ENCODE measurements at regions not wholly inside any gene's neighbourhood (a gene's known extent, or its start where the extent isn't known, plus 50 kb on each side); places are given as distances from the start of the nearest gene placed in this dataset.

GRCh38 chr4:45701621-45702020 lies 422.2 kb downstream of the GABRG1 start:
- no peaks in the 10 kb centered on the region for H3K27me3 Mint-ChIP-seq (ENCODE audit: unreplicated experiment)
- no peak for DNase-seq (ENCODE audit: extremely low spot score, unreplicated experiment)
- H3K27ac Mint-ChIP-seq (ENCODE audit: unreplicated experiment), result no peak overlapping the region
- H3K4me3 Mint-ChIP-seq (ENCODE audit: unreplicated experiment), result no peak overlapping the region
- no peak for TF ChIP-seq CTCF (IDR thresholded peaks at IDR 0.05)
- H3K9me3 Mint-ChIP-seq (ENCODE audit: unreplicated experiment), result peaks cover 10% of the 10 kb centered on the region
- H3K4me1 Mint-ChIP-seq (ENCODE audit: unreplicated experiment), result no peaks in the 10 kb centered on the region
- no peaks in the 10 kb centered on the region for H3K36me3 Mint-ChIP-seq (ENCODE audit: unreplicated experiment)

GRCh38 chr4:45693746-45694145 lies 430.1 kb downstream of the GABRG1 start:
- peaks cover 33% of the 10 kb centered on the region for H3K9me3 Mint-ChIP-seq (ENCODE audit: unreplicated experiment)
- no peaks in the 10 kb centered on the region for H3K4me1 Mint-ChIP-seq (ENCODE audit: unreplicated experiment)
- no peak overlapping the region for H3K4me3 Mint-ChIP-seq (ENCODE audit: unreplicated experiment)
- DNase-seq (ENCODE audit: extremely low spot score, unreplicated experiment), result no peak
- H3K27ac Mint-ChIP-seq (ENCODE audit: unreplicated experiment), result no peak overlapping the region
- H3K27me3 Mint-ChIP-seq (ENCODE audit: unreplicated experiment), result no peaks in the 10 kb centered on the region
- no peaks in the 10 kb centered on the region for H3K36me3 Mint-ChIP-seq (ENCODE audit: unreplicated experiment)
- no peak for TF ChIP-seq CTCF (IDR thresholded peaks at IDR 0.05)

GRCh38 chr4:45692131-45692735 lies 431.6 kb downstream of the GABRG1 start:
- Mint-ChIP-seq H3K4me3 (ENCODE audit: unreplicated experiment) (no peak overlapping the region), H3K9me3 (ENCODE audit: unreplicated experiment) (peaks cover 33% of the 10 kb centered on the region), H3K36me3 (ENCODE audit: unreplicated experiment) (no peaks in the 10 kb centered on the region), H3K27me3 (ENCODE audit: unreplicated experiment) (no peaks in the 10 kb centered on the region), H3K27ac (ENCODE audit: unreplicated experiment) (no peak overlapping the region), H3K4me1 (ENCODE audit: unreplicated experiment) (no peaks in the 10 kb centered on the region)
- no peak for TF ChIP-seq CTCF (IDR thresholded peaks at IDR 0.05)
- DNase-seq (ENCODE audit: extremely low spot score, unreplicated experiment), result no peak

- H3K27me3 Mint-ChIP-seq (ENCODE audit: unreplicated experiment), result no peaks in the 10 kb centered on the region
- H3K4me3 Mint-ChIP-seq (ENCODE audit: unreplicated experiment), result no peak overlapping the region
- H3K4me1 Mint-ChIP-seq (ENCODE audit: unreplicated experiment), result no peaks in the 10 kb centered on the region
- no peak for DNase-seq (ENCODE audit: extremely low spot score, unreplicated experiment)
- no peak overlapping the region for H3K27ac Mint-ChIP-seq (ENCODE audit: unreplicated experiment)
- peaks cover 32% of the 10 kb centered on the region for H3K9me3 Mint-ChIP-seq (ENCODE audit: unreplicated experiment)
- TF ChIP-seq CTCF (IDR thresholded peaks at IDR 0.05), result no peak
- H3K36me3 Mint-ChIP-seq (ENCODE audit: unreplicated experiment), result no peaks in the 10 kb centered on the region
Observed at GRCh38 chr4:45688341-45688740, 435.5 kb downstream of the GABRG1 start.

GRCh38 chr4:45679411-45679810 lies 444.4 kb downstream of the GABRG1 start:
- no peaks in the 10 kb centered on the region for H3K27me3 Mint-ChIP-seq (ENCODE audit: unreplicated experiment)
- no peak overlapping the region for H3K4me3 Mint-ChIP-seq (ENCODE audit: unreplicated experiment)
- no peaks in the 10 kb centered on the region for H3K4me1 Mint-ChIP-seq (ENCODE audit: unreplicated experiment)
- no peak overlapping the region for H3K27ac Mint-ChIP-seq (ENCODE audit: unreplicated experiment)
- H3K9me3 Mint-ChIP-seq (ENCODE audit: unreplicated experiment), result peaks cover 3% of the 10 kb centered on the region
- H3K36me3 Mint-ChIP-seq (ENCODE audit: unreplicated experiment), result no peaks in the 10 kb centered on the region
- TF ChIP-seq CTCF (IDR thresholded peaks at IDR 0.05), result no peak
- DNase-seq (ENCODE audit: extremely low spot score, unreplicated experiment), result no peak

Measured in osteocyte (in vitro differentiated cells).